GM12878 (cell line): ENCODE measurements at regions not wholly inside any gene's neighbourhood (a gene's known extent, or its start where the extent isn't known, plus 50 kb on each side); places are given as distances from the start of the nearest gene placed in this dataset.

Experiments
- ATAC-seq: fragments of 200-7000 bp; cut with Tn5 transposase; 3 replicates; pipeline ENCODE4 v1.9.1; 2020; ENCODE audit warnings: mild to moderate bottlenecking, moderate library complexity
- BruUV-seq: library from RNA; stranded (reverse); fragments of 400-500 nt; replicated peaks from 2 replicates; lab custom pipeline; 2021; lab: Mats Ljungman, UMichigan
- CTCF ChIA-PET: fragments of 300-600 bp; sonication (Branson Sonifier 250); formaldehyde crosslinking; extraction: SDS; loops from one replicate; lab custom pipeline; 2021; ENCODE audit warnings: inconsistent platforms; lab: Yijun Ruan, JAX
- POLR2A ChIA-PET: fragments of 350-600 bp; formaldehyde crosslinking; extraction: SDS; loops from one replicate; lab custom pipeline; 2021; ENCODE audit warnings: inconsistent platforms; lab: Charles Lee
- RAD21 ChIA-PET: fragments of 300-600 bp; sonication (Branson Sonifier 250); formaldehyde crosslinking; loops from one replicate; lab custom pipeline; 2023; ENCODE audit warnings: antibody characterized with exemption; ENCODE audit not compliant: unreplicated experiment; lab: Charles Lee
- SMC1A ChIA-PET: fragments of 300-600 bp; sonication (Branson Sonifier 250); formaldehyde crosslinking; loops from one replicate; lab custom pipeline; 2023; ENCODE audit not compliant: unreplicated experiment, uncharacterized antibody; lab: Charles Lee
- DNase-seq: peaks from one replicate; pipeline ENCODE4 v3.0.0-alpha.2; 2011; ENCODE audit warnings: low read depth, low spot score
- FAIRE-seq: peaks from 3 replicates; lab custom pipeline; 2011; peaks lifted over from hg19 to GRCh38; lab: Jason Lieb, UNC
- H2AFZ ChIP-seq: 2 replicates; pipeline ENCODE4 v1.6.0; 2011; ENCODE audit warnings: low read depth, low read length, control low read depth; ENCODE audit not compliant: control insufficient read depth
- H3K27ac ChIP-seq: 2 replicates; pipeline ENCODE4 v1.5.1; 2011; ENCODE audit warnings: control low read depth; ENCODE audit not compliant: control insufficient read depth, insufficient read depth
- H3K27me3 ChIP-seq, 2 experiments: replicated peaks in 1 of 2; 2 replicates each; pipeline versions ENCODE4 v1.6.0 to v1.6.1; 2011; ENCODE audit warnings: low read length in 1 of 2; ENCODE audit not compliant: control insufficient read depth in 2 of 2, insufficient read depth in 2 of 2
- H3K36me3 ChIP-seq, 2 experiments: 2 replicates each; pipeline ENCODE4 v1.5.1; 2011; ENCODE audit warnings: low read length in 1 of 2; ENCODE audit not compliant: control insufficient read depth in 2 of 2, insufficient read depth in 2 of 2
- H3K4me1 ChIP-seq: 2 replicates; pipeline ENCODE4 v1.6.1; 2011; ENCODE audit warnings: mild to moderate bottlenecking, low read length, moderate library complexity, mixed read lengths; ENCODE audit not compliant: control insufficient read depth, insufficient read depth
- H3K4me2 ChIP-seq: 2 replicates; pipeline ENCODE4 v1.6.0; 2011; ENCODE audit warnings: control low read depth; ENCODE audit not compliant: control insufficient read depth, insufficient read depth
- H3K4me3 ChIP-seq: fragments of 200-600 bp; sonication (generic); 2 replicates; pipeline ENCODE4 v1.5.1; 2016
- H3K79me2 ChIP-seq: 2 replicates; pipeline ENCODE4 v1.6.0; 2011; ENCODE audit warnings: low read length; ENCODE audit not compliant: control insufficient read depth, insufficient read depth
- H3K9ac ChIP-seq: 2 replicates; pipeline ENCODE4 v1.8.0; 2011; ENCODE audit warnings: low read length, control low read depth, mixed read lengths; ENCODE audit not compliant: control insufficient read depth, insufficient read depth
- H3K9me3 ChIP-seq: replicated peaks from 3 replicates; pipeline ENCODE4 v1.5.1; 2011; ENCODE audit warnings: mild to moderate bottlenecking, low read length; ENCODE audit not compliant: control insufficient read depth, insufficient read depth
- H4K20me1 ChIP-seq: 2 replicates; pipeline ENCODE4 v1.6.0; 2011; ENCODE audit not compliant: control insufficient read depth, insufficient read depth
- ATF7 ChIP-seq: fragments of 450-650 bp; IDR thresholded peaks from 2 replicates; pipeline ENCODE4 v1.6.1; 2016; ENCODE audit warnings: low read depth, mild to moderate bottlenecking
- BCL3 ChIP-seq: IDR thresholded peaks from 2 replicates; pipeline ENCODE4 v1.6.1; 2011; ENCODE audit warnings: borderline replicate concordance, low read depth, mild to moderate bottlenecking, moderate library complexity, low read length; ENCODE audit not compliant: insufficient read depth, poor library complexity, severe bottlenecking
- BHLHE40 ChIP-seq, 2 experiments: fragments of 450-650 bp in 1 of 2; IDR thresholded peaks; 2 replicates each; pipeline ENCODE4 v1.6.1; 2011 to 2017; ENCODE audit warnings: low read depth in 2 of 2, borderline replicate concordance in 1 of 2, improper control_type of control experiment in 1 of 2, low read length in 1 of 2, mild to moderate bottlenecking in 1 of 2
- ELK1 ChIP-seq: IDR thresholded peaks from 2 replicates; pipeline ENCODE4 v1.6.1; 2012; ENCODE audit warnings: low read depth, low read length, improper control_type of control experiment
- FOXM1 ChIP-seq: IDR thresholded peaks from 2 replicates; pipeline ENCODE4 v1.6.1; 2012; ENCODE audit warnings: low read depth, mild to moderate bottlenecking, inconsistent platforms, low read length, moderate library complexity
- IKZF1 ChIP-seq: fragments of 450-650 bp; conservative IDR thresholded peaks from 2 replicates; pipeline ENCODE4 v1.6.1; 2017; ENCODE audit warnings: antibody characterized with exemption, mild to moderate bottlenecking
- NFXL1 ChIP-seq: fragments of 450-650 bp; IDR thresholded peaks from 2 replicates; pipeline ENCODE4 v1.6.1; 2017; ENCODE audit warnings: antibody characterized with exemption, mild to moderate bottlenecking, borderline replicate concordance
- PML ChIP-seq: IDR thresholded peaks from 2 replicates; pipeline ENCODE4 v1.6.1; 2012; ENCODE audit warnings: low read length, inconsistent platforms
- RFX5 ChIP-seq: IDR thresholded peaks from 2 replicates; pipeline ENCODE4 v1.6.1; 2011; ENCODE audit warnings: low read depth, low read length, improper control_type of control experiment
- RUNX3 ChIP-seq: IDR thresholded peaks from 2 replicates; pipeline ENCODE4 v1.6.1; 2012; ENCODE audit warnings: low read length, inconsistent platforms
- SP1 ChIP-seq: IDR thresholded peaks from one replicate; pipeline ENCODE4 v1.6.1; 2011; ENCODE audit warnings: low read depth, low read length
- SUPT20H ChIP-seq: IDR thresholded peaks from 2 replicates; pipeline ENCODE4 v1.6.1; 2011; ENCODE audit warnings: low read depth, mild to moderate bottlenecking, low read length, moderate library complexity, borderline replicate concordance; ENCODE audit not compliant: control insufficient read depth
- TCF7 ChIP-seq: IDR thresholded peaks from 2 replicates; pipeline ENCODE4 v1.6.1; 2014; ENCODE audit warnings: antibody characterized with exemption, borderline replicate concordance
- WRNIP1 ChIP-seq: IDR thresholded peaks from 2 replicates; pipeline ENCODE4 v1.6.1; 2011; ENCODE audit warnings: low read depth, low read length, improper control_type of control experiment, borderline replicate concordance
- ZSCAN29 ChIP-seq: fragments of 450-650 bp; IDR thresholded peaks from 2 replicates; pipeline ENCODE4 v1.6.1; 2017; ENCODE audit warnings: mild to moderate bottlenecking, moderate library complexity
- WGBS: methylation state at CpG from one replicate; pipeline ENCODE4 v1.1.6; 2016; ENCODE audit warnings: low lambda C conversion rate; ENCODE audit not compliant: insufficient replicate concordance, insufficient coverage; ENCODE audit errors: missing lambda C conversion rate; 5-methylcytosine and 5-hydroxymethylcytosine counted together
- in situ Hi-C: fragments of 300-500 bp; cut with MboI; formaldehyde crosslinking; loops from 9 replicates; pipeline ENCODE4 v1.14.3; 2018; ENCODE audit warnings: mixed read lengths
- intact Hi-C: fragments of 100-400 bp; cut with micrococcal nuclease; formaldehyde crosslinking; loops from one replicate; pipeline ENCODE4 v1.14.2; 2022; ENCODE audit not compliant: unreplicated experiment
- TF ChIP-seq, protein P1 (sequence below): fragments of 450-650 bp; IDR thresholded peaks from 2 replicates; pipeline ENCODE4 v1.6.1; 2014; ENCODE audit warnings: mild to moderate bottlenecking

DNA sequence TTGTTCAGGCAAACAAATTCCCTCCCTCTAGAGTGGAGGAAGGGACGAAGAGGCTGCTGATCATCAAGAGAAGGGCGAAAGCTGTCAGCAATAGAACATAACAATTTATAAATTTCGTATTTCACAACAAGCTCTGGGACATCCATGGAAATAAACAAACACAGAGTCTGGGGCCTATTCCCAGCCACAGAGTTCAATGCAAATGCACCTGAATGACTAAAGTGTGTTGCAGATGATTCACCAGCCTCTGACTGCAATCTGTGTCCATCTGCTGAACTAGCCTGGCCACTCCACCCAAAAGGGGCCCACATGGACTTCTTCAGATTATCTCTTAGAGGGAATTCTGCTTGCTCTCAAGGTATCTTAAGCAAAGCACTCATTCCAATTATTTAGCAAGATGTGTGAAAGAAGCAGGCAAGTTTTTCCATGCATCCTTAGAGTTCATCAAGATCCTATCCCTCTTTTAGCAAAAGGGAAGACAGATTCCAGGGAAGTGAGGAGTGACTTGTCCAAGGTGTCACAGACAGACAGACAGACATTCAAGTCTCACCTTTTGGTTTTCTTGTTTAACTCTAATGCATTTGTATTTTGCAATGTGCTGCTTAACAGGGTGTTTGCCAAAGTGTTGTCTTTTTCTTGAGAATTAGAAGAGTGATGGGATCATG, 307.8 kb upstream of the PAPPA start:
- ChIA-PET RAD21 (no interaction called here), POLR2A (no interaction called here), SMC1A (no interaction called here), CTCF (no interaction called here)
- no peaks in the 10 kb centered on the region for H3K36me3 ChIP-seq
- no peaks in the 10 kb centered on the region for H3K27me3 ChIP-seq
- H4K20me1 ChIP-seq = no peaks in the 10 kb centered on the region
- no peak overlapping the region for H3K27ac ChIP-seq
- no TSS peak for BruUV-seq
- H3K9ac ChIP-seq = no peak overlapping the region
- in situ Hi-C loops = no loop called here
- intact Hi-C loops = no loop called here
- TF ChIP-seq RFX5 (no peak), ATF7 (no peak)
- TF ChIP-seq, protein P1, sequence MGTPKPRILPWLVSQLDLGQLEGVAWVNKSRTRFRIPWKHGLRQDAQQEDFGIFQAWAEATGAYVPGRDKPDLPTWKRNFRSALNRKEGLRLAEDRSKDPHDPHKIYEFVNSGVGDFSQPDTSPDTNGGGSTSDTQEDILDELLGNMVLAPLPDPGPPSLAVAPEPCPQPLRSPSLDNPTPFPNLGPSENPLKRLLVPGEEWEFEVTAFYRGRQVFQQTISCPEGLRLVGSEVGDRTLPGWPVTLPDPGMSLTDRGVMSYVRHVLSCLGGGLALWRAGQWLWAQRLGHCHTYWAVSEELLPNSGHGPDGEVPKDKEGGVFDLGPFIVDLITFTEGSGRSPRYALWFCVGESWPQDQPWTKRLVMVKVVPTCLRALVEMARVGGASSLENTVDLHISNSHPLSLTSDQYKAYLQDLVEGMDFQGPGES = no peak
- FAIRE-seq (no peak), DNase-seq (no peak), ATAC-seq (no peak)
- 0% methylated on average over 3 of the region's 3 CpGs for WGBS
- no peak overlapping the region for H2AFZ ChIP-seq
- H3K9me3 ChIP-seq = no peaks in the 10 kb centered on the region
- H3K4me3 ChIP-seq = no peak overlapping the region
- H3K4me1 ChIP-seq = no peaks in the 10 kb centered on the region
- H3K79me2 ChIP-seq = no peaks in the 10 kb centered on the region
- H3K4me2 ChIP-seq = no peak overlapping the region

DNA sequence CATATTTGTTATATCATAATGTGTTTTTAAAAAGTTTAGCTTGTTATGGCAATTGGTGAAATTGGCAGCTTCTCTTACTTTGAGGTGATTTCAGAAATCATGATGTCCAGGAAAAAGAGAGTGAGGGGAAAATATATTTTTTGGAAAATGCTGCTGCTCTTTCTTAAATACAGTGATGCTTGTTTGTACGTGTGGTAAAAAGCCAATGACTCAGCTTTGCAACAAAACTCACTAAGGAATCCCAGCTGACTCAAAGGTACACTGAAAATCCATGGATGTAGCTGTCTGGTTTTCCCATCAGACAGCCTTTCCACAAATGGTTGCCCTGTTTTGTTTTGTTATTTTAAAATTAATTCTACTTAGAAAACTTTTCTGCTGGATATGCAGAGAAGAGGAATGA, 306.4 kb upstream of the PAPPA start:
- no peak for ATAC-seq
- in situ Hi-C loops = no loop called here
- ChIA-PET CTCF (interaction anchor here (0.5 kb wide), 1 partner anchor 65 kb away, joined by 3 read pairs; no protein-coding TSS in a partner anchor), SMC1A (no interaction called here), POLR2A (no interaction called here), RAD21 (no interaction called here)
- Histone ChIP-seq H3K9ac (no peak overlapping the region), H3K79me2 (no peaks in the 10 kb centered on the region), H3K27ac (no peak overlapping the region), H3K27me3 (no peaks in the 10 kb centered on the region), H3K36me3 (no peaks in the 10 kb centered on the region), H3K4me1 (no peaks in the 10 kb centered on the region), H3K4me3 (no peak overlapping the region), H4K20me1 (no peaks in the 10 kb centered on the region), H3K9me3 (no peaks in the 10 kb centered on the region), H2AFZ (no peak overlapping the region), H3K4me2 (no peak overlapping the region)
- intact Hi-C loops = no loop called here
- no peak for FAIRE-seq
- no TSS peak for BruUV-seq
- WGBS = 6% methylated on average over 1 of the region's 1 CpG
- DNase-seq = no peak
- TF ChIP-seq SUPT20H (no peak), FOXM1 (no peak), NFXL1 (no peak), BHLHE40 (IDR thresholded peaks at IDR 0.05; ENCODE audit: borderline replicate concordance in 1 of 2, low read depth in 2 of 2, low read length in 1 of 2) (no peak), TCF7 (no peak), BCL3 (no peak), IKZF1 (no peak), ELK1 (no peak), RUNX3 (no peak), WRNIP1 (no peak), SP1 (no peak), ZSCAN29 (no peak), PML (no peak)
